Caco-2 (cell line): ENCODE measurements at regions not wholly inside any gene's neighbourhood (a gene's known extent, or its start where the extent isn't known, plus 50 kb on each side); places are given as distances from the start of the nearest gene placed in this dataset.

Source experiments
- BruUV-seq: library from RNA; stranded (reverse); fragments of 400-500 nt; replicated peaks from 2 replicates; lab custom pipeline; 2021; lab: Mats Ljungman, UMichigan
- CTCF ChIA-PET: fragments of 300-600 bp; sonication (Branson Sonifier 250); formaldehyde crosslinking; loops from one replicate; lab custom pipeline; 2022; ENCODE audit warnings: antibody characterized with exemption; lab: Charles Lee
- POLR2A ChIA-PET: fragments of 300-600 bp; sonication (Branson Sonifier 250); formaldehyde crosslinking; loops from one replicate; lab custom pipeline; 2022; ENCODE audit warnings: antibody characterized with exemption; lab: Charles Lee
- DNase-seq, 2 experiments: peaks; one replicate each; pipeline versions ENCODE4 v3.0.0 to v3.0.0-alpha.2; 2020 to 2022
- H3K27me3 ChIP-seq: replicated peaks from 2 replicates; pipeline ENCODE4 v1.6.0; 2011; ENCODE audit warnings: low read length; ENCODE audit not compliant: control insufficient read depth, insufficient read depth
- H3K36me3 ChIP-seq: 2 replicates; pipeline ENCODE4 v1.5.1; 2011; ENCODE audit warnings: low read length; ENCODE audit not compliant: control insufficient read depth, insufficient read depth
- H3K4me1 ChIP-seq: fragments of 250-450 bp; sonication (Bioruptor Pico); 2 replicates; pipeline ENCODE4 v1.5.1; 2020; ENCODE audit warnings: mild to moderate bottlenecking
- H3K4me3 ChIP-seq: 2 replicates; pipeline ENCODE4 v1.5.1; 2011; ENCODE audit warnings: low read depth, mild to moderate bottlenecking, control low read depth, low read length
- H3K9me3 ChIP-seq: fragments of 250-450 bp; sonication (Bioruptor Pico); 2 replicates; pipeline ENCODE4 v1.5.1; 2020; ENCODE audit warnings: mild to moderate bottlenecking, moderate library complexity
- H3K27ac Mint-ChIP-seq: one replicate; pipeline ENCODE4 v1.8.0; 2022; ENCODE audit warnings: mixed read lengths; ENCODE audit not compliant: unreplicated experiment
- H3K27me3 Mint-ChIP-seq: one replicate; pipeline ENCODE4 v1.8.0; 2022; ENCODE audit warnings: mixed read lengths; ENCODE audit not compliant: insufficient read depth, unreplicated experiment
- H3K36me3 Mint-ChIP-seq: one replicate; pipeline ENCODE4 v1.8.0; 2022; ENCODE audit warnings: mild to moderate bottlenecking, mixed read lengths; ENCODE audit not compliant: insufficient read depth, unreplicated experiment
- H3K4me1 Mint-ChIP-seq: one replicate; pipeline ENCODE4 v1.8.0; 2022; ENCODE audit warnings: low read depth, mixed read lengths; ENCODE audit not compliant: unreplicated experiment
- H3K4me3 Mint-ChIP-seq: one replicate; pipeline ENCODE4 v1.8.0; 2022; ENCODE audit warnings: mild to moderate bottlenecking, moderate library complexity, mixed read lengths; ENCODE audit not compliant: unreplicated experiment
- H3K9me3 Mint-ChIP-seq: one replicate; pipeline ENCODE4 v1.8.0; 2022; ENCODE audit warnings: mixed read lengths; ENCODE audit not compliant: unreplicated experiment
- CTCF ChIP-seq, 2 experiments: fragments of 200-600 bp in 1 of 2; IDR thresholded peaks; 1 replicate in 1 of 2; 2 replicates in 1 of 2; pipeline versions ENCODE4 v1.5.1 to v1.8.0; 2011 to 2022; ENCODE audit warnings: antibody characterized with exemption in 1 of 2, control low read depth in 1 of 2, inconsistent platforms in 1 of 2, low read depth in 1 of 2, low read length in 1 of 2, mild to moderate bottlenecking in 1 of 2, moderate library complexity in 1 of 2; ENCODE audit not compliant: insufficient read depth in 1 of 2, severe bottlenecking in 1 of 2, unreplicated experiment in 1 of 2
- intact Hi-C: fragments of 100-400 bp; cut with micrococcal nuclease; formaldehyde crosslinking; loops from one replicate; pipeline ENCODE4 v1.10.0; 2022; ENCODE audit not compliant: unreplicated experiment

- TF ChIP-seq CTCF (IDR thresholded peaks at IDR 0.05; ENCODE audit: insufficient read depth in 1 of 2, low read depth in 1 of 2, low read length in 1 of 2, severe bottlenecking in 1 of 2, unreplicated experiment in 1 of 2), result no peak
- Mint-ChIP-seq H3K27me3 (peaks cover 21% of the 10 kb centered on the region), H3K4me1 (no peaks in the 10 kb centered on the region), H3K36me3 (no peaks in the 10 kb centered on the region), H3K4me3 (no peak overlapping the region), H3K27ac (no peak overlapping the region), H3K9me3 (peaks cover 11% of the 10 kb centered on the region)
- H3K9me3 ChIP-seq, result no peaks in the 10 kb centered on the region
- no TSS peak for BruUV-seq
- no peaks in the 10 kb centered on the region for H3K27me3 ChIP-seq
- DNase-seq, result peak in 1 of 2 experiments; percentile 14
- ChIA-PET CTCF (no interaction called here), POLR2A (no interaction called here)
- no peaks in the 10 kb centered on the region for H3K36me3 ChIP-seq
- intact Hi-C loops, result no loop called here
- no peaks in the 10 kb centered on the region for H3K4me1 ChIP-seq
- no peak overlapping the region for H3K4me3 ChIP-seq
Observed at GRCh38 chr22:47377926-47378560, 615.6 kb downstream of the TBC1D22A start.

- Mint-ChIP-seq H3K4me1 (no peaks in the 10 kb centered on the region), H3K9me3 (peaks cover 11% of the 10 kb centered on the region), H3K36me3 (no peaks in the 10 kb centered on the region), H3K27me3 (peaks cover 16% of the 10 kb centered on the region), H3K4me3 (no peak overlapping the region), H3K27ac (no peak overlapping the region)
- intact Hi-C loops, result no loop called here
- BruUV-seq, result no TSS peak
- no peaks in the 10 kb centered on the region for H3K4me1 ChIP-seq
- ChIA-PET POLR2A (no interaction called here), CTCF (no interaction called here)
- TF ChIP-seq CTCF (IDR thresholded peaks at IDR 0.05; ENCODE audit: insufficient read depth in 1 of 2, low read depth in 1 of 2, low read length in 1 of 2, severe bottlenecking in 1 of 2, unreplicated experiment in 1 of 2), result no peak
- H3K27me3 ChIP-seq, result no peaks in the 10 kb centered on the region
- no peaks in the 10 kb centered on the region for H3K9me3 ChIP-seq
- H3K36me3 ChIP-seq, result no peaks in the 10 kb centered on the region
- H3K4me3 ChIP-seq, result no peak overlapping the region
- DNase-seq, result peak in 1 of 2 experiments; percentile 12
Observed at GRCh38 chr22:47376901-47377505, 614.6 kb downstream of the TBC1D22A start.

GRCh38 chr22:47376322-47376700 is 613.9 kb downstream of the TBC1D22A start:
- H3K36me3 Mint-ChIP-seq, result no peaks in the 10 kb centered on the region
- no peak for DNase-seq
- peaks cover 11% of the 10 kb centered on the region for H3K9me3 Mint-ChIP-seq
- CTCF ChIA-PET, result no interaction called here
- H3K27ac Mint-ChIP-seq, result no peak overlapping the region
- TF ChIP-seq CTCF (IDR thresholded peaks at IDR 0.05; ENCODE audit: insufficient read depth in 1 of 2, low read depth in 1 of 2, low read length in 1 of 2, severe bottlenecking in 1 of 2, unreplicated experiment in 1 of 2), result no peak
- no TSS peak for BruUV-seq
- H3K27me3 Mint-ChIP-seq, result peaks cover 13% of the 10 kb centered on the region
- intact Hi-C loops, result no loop called here
- H3K4me3 Mint-ChIP-seq, result no peak overlapping the region
- Histone ChIP-seq H3K4me1 (no peaks in the 10 kb centered on the region), H3K4me3 (no peak overlapping the region), H3K36me3 (no peaks in the 10 kb centered on the region), H3K27me3 (no peaks in the 10 kb centered on the region), H3K9me3 (no peaks in the 10 kb centered on the region)
- POLR2A ChIA-PET, result no interaction called here
- H3K4me1 Mint-ChIP-seq, result no peaks in the 10 kb centered on the region
